GM19238 (cell line): ENCODE measurements at regions not wholly inside any gene's neighbourhood (a gene's known extent, or its start where the extent isn't known, plus 50 kb on each side); places are given as distances from the start of the nearest gene placed in this dataset.

Experiments
- DNase-seq: peaks from one replicate; pipeline ENCODE4 v3.0.0; 2011; ENCODE audit warnings: low spot score; ENCODE audit not compliant: insufficient read length

DNA sequence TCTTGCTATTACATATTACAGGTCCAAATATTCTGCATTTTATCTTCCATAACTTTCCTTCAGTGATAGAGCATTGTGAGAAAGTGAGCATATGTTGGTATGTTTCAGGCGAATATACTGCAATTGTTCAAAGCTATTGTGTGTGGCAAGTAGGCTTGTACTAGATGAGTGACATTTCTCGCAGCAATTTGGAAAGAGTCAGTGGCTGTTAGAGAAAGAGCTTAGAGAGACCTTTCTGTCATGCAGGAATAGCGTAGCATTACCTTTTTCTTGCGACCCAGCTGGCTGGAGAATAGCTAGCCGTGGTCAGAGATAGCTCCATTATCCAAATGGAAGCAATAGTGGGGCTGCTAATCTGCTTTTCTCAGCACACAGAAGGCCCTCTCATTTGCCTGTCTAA, 678.5 kb upstream of the FOXG1 start:
- DNase-seq: no peak

DNA sequence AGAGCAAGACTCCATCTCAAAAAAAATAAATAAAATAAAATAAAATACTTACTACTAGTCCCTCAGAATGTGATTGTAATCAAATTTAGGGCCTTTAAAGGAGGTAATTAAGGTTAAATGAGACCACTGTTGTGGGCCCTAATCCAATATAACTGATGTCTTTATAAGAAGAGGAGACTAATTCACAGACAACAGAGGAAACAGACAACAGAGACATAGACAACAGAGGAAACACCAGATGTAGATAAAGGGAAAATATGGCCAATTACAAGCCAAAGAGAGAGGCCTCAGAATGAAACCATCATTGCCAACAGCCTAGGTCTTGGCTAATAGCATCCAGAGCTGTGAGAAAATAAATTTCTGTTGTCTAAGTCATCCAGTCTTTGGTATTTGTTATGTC, 669.0 kb upstream of the FOXG1 start:
- no peak for DNase-seq

DNA sequence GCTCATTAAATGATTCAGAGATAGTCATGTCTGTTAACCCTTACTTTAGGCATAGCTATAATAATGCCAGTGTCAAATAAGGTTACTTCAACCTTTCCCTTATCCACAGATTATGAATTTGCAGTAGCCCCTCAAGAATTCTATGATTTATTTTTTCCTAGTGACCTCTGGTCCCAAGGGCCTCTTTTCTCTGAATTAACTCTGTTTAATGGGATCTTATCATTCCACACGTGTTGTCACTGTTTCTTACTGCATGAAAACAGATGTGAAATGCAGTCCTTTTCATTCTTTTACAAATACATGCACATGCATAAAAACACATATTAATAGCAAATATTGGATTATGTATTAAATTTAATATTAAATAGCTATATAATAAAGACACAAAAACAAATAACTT, 667.7 kb upstream of the FOXG1 start:
- no peak for DNase-seq

DNA sequence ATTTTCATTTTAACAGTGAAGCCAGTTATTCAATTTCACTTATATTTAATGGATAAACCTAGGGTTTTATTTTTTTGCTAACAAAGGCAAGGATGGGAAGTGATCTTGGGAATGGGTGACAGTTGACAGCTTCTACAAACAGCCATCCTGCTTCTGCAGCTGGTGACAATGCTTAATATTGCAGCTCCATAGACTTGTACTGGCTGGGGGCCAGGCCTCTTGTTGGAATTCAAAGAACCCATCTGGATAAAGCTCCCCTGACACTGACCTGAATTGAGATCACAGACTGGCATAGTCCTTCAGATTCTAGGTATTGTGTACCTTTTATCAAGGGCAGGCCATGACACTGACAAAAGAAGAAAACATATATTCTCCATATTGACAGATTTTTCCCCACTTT, 664.6 kb upstream of the FOXG1 start:
- no peak for DNase-seq

DNA sequence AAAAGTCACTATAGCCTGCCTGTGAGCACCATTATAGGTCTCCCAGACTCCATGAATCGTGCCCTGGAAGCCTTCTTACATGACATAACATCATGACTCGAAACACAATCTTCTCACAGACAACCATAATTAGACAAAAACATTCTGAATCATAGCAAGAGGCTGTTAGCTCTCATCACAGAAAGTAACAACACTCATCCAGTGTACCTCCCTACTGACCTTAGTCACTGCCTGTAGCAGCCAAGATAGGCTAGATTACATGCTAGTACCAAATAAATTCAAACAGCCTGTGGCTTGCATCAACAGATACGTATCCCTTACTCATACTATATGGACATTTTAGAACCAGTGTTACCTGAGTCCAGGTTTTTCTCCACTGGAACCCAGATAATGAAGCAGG, 663.8 kb upstream of the FOXG1 start:
- DNase-seq: no peak

DNA sequence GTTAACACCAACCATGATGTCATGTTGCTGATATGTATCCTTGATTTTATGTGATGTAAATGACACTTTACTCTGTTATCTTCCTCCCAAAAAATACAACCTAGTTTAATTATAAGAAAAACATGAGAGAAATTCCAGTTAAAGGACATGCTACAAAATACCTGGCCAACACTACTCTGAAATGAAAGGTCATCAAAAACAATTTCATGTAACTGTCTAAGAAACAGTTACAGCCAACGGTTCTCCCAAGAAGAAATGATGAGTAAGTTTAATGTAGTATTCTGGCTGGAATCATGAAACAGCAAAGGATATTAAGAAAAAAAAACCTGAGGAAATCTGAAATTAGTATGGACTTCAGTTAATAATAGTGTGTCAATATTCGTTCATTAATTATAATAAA, 653.3 kb upstream of the FOXG1 start:
- DNase-seq: no peak

DNA sequence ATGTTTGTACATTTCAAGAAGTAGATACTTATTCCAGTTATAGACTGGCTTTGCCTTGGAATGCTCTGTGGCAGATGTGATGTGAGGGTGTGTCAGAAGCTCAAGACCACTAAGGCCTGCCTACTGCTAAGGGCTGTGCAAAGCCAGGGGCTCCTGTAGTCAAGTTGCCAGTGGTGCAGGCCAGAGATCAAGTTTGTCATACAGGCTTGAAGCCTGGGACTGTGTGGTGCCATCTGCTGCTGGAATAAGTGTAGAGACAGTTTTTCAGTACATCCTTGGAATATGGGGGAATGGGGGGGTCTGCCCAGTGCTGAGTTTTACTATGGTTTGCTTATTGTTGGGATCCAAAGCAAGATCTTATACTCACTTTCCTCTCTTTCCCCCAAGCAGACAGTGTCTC, 649.9 kb upstream of the FOXG1 start:
- no peak for DNase-seq

DNA sequence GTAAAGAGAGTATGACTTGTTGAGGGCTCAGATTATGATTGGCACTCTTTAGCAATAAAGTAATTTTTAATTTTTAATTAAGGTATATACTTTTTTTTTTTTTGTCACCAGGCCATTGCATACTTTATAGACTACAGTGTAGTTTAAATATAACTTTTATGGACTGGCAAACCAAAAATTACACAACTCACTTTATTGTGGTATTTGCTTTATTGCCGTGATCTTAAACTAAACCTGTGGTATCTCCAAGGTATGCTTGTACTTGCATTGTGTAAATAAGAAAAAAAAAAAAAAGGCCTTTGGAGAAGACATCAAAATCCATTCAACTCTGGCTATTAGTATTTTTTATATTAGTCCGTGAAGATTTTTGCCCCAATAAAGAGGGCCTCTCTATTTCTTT, 646.7 kb upstream of the FOXG1 start:
- no peak for DNase-seq

DNA sequence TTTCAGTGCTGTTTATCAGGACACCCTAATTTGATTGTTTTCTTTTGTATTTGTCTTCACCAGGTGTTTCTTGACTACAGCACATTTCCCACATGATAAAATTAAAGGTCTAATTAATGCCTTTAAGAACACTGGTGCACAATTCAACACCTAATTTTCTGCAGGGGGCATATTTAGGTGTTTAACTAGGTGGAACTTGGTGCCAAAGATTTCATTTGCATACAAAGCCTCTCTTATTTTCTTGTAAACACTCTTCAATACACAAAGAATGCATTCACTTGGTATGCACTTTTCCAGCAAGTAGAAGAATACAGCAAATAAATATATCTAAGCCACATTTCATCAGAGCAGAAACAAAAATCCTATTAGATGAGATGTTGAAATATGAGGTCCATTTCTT, 646.2 kb upstream of the FOXG1 start:
- DNase-seq: no peak

DNA sequence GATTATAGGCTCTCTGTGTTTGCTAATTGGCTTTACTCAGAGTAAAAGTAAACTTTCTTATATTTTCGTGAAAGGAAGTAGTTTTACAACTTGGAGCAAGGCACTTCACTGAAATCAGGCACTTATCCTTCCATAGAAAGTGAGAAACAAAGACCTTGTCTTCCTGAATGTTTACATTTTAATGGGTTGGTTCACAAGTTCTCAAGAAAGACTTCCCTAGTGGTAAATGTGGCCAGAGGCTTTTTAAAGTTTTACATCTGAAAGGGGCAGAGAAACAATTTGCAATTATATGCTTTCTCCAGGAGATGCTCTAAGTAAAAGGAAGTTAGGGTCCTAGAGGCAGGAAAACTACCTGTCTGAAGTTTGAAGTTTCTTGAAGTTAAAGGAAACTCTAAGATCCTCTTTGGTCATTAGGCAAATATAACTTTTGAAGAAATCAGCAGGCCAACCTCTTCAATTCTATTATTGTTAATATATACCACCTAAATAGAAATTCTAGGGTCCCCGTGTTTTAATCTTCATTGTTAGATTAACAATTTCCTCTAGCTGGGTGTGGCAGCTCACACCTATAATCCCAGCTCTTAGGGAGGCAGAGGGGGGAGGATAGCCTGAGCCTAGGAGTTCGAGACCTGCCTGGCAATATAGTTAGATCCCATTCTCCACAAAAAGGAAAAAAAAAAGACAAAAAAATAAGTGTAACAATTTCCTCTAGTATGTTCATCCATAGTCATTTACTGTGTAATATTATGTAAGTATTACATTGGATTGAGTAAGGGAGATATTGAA, 644.9 kb upstream of the FOXG1 start:
- no peak for DNase-seq

DNA sequence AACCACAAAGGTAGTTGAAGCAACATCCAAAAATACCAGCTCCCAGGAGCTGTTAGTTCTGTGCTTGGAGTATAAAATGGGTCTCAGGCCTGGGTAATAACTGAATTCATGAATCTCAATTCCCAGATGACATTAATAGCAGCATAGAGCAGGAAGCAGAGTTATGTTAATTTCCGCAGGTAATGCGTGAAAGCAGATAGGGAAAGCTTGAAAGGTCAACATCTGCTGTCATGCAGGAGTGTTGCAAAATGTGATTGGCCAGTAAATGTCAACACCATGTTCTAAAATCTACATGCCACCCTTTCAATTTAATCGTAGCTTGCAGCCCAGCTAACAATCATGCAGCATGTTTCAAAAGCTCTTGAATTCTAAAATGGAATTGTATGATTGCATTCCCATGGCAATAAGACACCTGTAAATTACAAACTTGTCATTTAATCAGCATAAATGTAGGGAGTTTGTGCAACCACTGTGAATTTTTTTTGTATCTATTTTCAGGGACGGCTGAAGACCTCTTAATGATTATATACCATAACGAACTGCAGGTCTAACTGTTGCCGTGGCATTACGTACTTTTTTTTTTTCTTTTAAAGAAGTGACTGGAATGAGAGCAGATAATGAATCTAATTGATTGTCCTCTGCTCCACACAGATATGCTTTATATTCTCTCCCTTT, 635.8 kb upstream of the FOXG1 start:
- DNase-seq: no peak

DNA sequence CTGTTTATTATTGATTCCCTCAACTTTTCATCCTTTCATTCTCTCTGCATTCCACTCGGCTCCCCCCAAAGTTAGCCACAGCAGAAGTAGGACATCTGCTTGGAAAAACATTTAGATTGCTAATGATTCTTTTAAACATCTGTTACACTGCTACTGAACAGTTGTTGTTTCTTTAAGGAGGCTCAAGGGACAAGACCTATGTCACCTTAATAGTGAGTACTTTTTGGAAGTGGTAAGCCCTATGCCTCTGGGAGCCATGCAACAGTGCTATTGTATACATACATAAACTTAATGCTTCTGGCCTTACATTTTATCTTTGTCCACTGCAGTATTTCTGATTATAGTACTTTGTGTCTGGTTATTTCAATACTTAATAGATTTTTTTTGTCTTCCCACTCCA, 628.2 kb upstream of the FOXG1 start:
- no peak for DNase-seq

DNA sequence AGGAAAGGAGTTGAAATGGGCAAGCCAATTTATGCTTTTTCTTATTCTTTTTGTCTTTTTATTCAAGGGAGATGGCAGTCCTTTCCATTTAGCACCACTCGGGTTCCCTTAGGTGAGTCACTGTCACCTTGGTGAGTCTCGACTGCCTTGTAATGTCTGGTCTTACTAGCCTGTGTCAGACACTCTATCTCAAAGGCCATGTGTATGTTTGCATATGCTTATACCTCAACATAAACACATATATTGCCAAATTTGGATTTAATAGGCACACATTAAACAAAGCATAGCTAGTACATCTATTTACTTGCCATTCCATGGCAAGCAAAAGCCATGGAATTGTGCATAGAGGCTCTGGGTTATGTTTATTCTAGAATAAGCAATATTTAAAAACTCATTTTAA, 624.9 kb upstream of the FOXG1 start:
- no peak for DNase-seq

DNA sequence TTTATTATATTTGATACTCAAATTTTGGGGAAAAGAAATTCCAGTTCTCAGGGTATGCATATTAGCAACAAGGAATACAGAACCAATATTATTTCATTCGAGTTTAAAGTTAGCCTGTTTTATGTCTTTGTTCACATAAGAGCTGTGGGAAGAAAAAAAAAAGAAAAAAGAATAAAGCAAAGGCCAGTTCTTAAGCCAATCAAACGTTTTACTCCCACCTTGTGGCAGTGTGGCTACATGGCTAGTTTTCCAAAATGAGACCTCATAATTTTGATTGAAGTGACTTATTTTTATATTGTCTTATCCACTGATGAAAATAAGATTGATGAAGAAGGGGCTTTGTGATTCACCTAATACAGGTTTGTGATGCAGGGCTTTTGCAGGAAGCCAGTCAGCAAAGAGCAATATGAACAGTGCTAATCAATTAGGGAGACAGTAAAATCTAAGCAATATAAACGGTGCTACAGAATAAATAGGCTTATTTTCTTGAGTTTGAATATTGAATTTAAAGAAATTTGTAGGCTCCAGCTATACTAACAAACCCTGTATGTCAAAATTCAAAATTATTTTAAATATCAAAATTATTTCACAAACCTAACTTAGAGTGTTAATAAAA, 624.1 kb upstream of the FOXG1 start:
- no peak for DNase-seq

DNA sequence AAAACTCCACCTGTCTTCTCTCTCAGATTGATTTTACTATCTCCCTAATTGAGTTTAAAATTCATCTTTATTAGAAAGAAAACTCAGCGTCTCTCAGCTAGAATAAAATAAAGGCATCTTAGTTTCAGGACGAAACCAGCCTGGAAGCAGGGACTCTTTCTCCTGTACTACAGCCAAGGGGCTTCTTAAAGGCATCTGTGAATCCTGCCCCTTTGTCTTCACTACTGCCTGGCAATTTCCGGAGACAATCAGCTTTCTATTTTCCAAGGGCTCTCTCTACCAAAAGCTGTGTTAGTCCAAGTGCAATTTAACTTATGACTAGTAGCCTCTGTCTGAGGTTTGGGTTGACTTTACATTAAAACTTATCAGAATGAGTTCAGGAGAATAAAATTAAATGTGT, 623.3 kb upstream of the FOXG1 start:
- DNase-seq: no peak

DNA sequence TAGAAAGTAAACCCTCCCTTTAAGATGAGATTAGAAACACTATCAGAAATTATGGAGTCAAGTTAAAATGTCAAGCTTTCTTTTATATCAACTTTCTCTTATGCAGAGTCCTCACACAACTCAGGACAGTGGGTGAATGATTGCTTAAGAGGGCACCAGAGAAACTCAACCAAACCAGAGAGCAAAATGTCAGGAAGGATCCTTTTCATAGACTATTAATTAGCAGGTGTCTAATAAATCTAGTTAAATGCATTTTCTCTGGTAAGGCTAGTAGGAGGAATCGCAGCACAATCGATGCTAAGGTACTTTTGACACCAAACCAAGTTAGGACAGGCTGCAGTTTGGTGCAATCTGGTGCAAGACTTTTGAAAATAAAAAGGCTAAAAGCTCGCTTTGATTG, 614.7 kb upstream of the FOXG1 start:
- DNase-seq: no peak

DNA sequence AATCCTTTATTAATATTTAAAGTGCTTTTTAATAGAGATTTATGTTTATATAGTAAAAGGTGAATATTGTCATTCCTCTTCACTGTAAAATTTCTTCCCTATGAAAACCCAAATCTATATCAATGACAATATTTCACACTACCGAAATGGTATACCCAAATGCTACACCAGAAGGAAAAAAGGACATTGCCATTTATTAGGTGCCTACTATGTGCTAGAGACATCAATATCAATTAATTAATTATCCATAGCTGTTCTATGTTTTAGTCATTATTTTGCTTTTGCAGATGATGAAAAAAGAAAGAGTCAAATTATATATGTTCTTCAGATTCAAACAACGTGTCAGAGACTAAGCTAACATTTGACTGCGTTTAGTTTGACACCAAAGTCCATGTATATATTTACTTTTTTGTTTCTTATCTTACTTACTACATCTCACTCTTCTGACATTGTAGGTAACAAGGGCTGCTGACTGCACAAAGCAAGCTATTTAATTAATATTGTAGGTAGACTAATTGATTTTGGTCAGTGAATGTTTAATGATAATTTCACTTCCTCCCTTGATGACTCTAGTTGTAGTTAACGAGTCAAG, 614.0 kb upstream of the FOXG1 start:
- DNase-seq: no peak

DNA sequence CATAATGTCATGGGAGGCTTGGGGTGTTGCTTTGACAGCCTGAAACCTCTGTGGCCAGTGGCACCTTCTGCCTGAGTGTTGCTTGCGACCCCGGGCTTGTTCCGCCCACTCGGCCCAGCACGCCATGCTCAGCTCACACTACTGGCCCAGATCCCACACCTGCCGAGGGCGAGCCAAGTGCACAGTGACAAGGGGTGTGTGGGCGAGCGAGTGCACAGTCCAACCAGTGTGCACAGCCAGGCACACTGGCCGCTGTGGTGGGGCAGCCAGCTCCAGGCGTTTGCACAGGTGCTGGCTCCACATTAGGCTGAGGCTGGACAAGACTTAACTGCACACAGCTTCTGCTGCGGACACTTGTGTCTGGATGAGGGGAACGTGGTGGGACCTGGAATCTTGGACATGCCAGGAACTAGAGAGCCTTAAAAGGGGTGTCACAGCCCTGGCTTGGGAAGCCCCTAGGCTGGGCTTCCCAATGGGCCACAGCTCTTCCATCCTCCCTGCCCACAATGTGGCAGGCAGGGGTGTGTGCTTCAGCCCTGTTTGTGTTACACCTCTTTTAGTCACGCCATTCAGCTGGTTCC, 609.2 kb upstream of the FOXG1 start:
- DNase-seq: no peak

DNA sequence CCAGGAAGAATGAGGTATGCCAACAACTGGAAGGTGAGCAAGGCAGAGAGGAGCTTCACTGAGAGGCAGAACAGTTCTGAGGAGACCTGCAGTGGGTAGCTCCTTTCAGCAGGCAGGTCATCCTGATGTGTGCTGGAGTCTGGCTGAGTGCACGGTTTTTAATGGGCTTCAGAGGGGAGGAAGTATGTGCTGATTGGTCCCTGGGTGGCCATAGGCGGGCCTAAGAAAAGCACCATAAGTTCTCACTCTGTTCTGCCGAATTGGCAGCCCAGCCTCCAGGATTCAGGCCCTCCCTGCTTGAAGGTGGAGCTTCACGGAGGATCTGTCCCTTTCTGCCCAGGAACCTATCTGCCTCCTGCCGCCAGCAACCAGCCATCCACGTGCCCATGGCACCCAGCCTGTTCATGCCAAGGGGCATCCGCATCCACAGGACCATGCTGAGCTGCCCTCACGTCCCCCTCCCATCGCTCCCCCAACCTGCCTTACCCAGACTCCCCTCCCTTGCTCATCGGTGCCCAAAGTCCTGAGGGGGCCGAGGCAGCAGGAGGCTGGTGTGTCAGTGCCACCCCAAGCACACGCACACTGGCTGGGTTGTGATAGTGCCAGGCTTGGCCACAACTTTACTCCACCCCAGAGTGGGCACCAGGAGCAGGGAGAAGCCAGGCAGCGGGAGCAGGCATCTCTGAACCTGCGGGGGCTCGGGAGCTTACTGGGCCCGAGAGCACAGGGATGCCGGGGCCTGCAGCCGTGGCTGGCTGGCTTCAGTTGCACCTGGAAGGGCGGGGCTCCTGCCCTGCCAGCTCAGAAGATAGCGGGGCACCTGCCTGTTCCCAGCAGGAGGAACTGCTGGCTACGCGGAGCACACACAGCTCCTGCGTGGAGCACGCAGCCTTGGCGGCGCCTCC, 608.4 kb upstream of the FOXG1 start:
- no peak for DNase-seq

DNA sequence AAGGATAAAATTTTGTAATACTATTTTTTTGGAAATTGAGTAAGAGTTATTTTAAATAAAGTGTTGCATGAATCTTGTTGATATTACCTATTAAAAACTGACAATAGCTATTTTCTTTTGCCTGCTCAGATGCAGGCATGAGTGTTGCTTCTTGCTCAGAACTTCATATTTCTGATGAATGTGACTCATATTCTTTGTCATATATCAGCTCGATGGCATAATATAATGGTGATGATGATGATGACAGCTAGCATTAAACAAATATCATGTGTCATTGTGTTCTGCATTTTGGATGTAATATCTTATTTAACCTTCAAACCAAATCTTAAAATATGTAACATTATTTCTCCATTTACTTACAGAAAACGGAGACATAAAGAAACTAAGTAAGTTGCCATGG, 605.5 kb upstream of the FOXG1 start:
- no peak for DNase-seq

DNA sequence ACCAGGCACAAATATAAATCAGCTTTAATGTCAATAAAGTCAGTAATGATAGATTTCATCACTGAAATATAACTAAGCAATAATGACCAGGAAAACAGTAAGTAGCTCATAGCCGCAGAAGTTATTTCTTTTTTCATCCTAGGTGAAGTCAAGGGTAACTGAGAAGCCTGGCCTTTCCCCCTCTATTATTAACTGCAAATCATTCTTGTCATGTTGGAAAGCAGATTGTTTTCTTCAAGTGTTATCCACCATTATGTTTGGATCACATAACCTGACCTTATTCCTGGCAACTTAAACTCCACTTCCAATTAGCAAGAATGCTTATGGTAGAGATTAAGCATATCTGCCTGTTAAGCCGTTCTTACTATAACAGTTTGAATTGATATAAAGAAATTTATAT, 603.4 kb upstream of the FOXG1 start:
- no peak for DNase-seq
